Stomach smooth muscle (tissue), 2 donors: ENCODE measurements at regions not wholly inside any gene's neighbourhood (a gene's known extent, or its start where the extent isn't known, plus 50 kb on each side); places are given as distances from the start of the nearest gene placed in this dataset.

Experiments
- H3K27ac ChIP-seq: one replicate; pipeline ENCODE4 v1.7.0; 2013; ENCODE audit warnings: mild to moderate bottlenecking, low read length, inconsistent platforms
- H3K27me3 ChIP-seq, 2 donors: one replicate each; pipeline ENCODE4 v1.7.0; 2013; ENCODE audit warnings: low read length in 2 of 2; ENCODE audit not compliant: insufficient read depth in 2 of 2, control insufficient read depth in 1 of 2
- H3K36me3 ChIP-seq, 2 donors: one replicate each; pipeline ENCODE4 v1.7.0; 2013; ENCODE audit warnings: low read length in 2 of 2; ENCODE audit not compliant: control insufficient read depth in 2 of 2, insufficient read depth in 2 of 2
- H3K4me1 ChIP-seq: one replicate; pipeline ENCODE4 v1.7.0; 2013; ENCODE audit warnings: low read length; ENCODE audit not compliant: control insufficient read depth, insufficient read depth
- H3K4me3 ChIP-seq, 2 donors: one replicate each; pipeline ENCODE4 v1.7.0; 2013; ENCODE audit warnings: low read length in 2 of 2
- H3K9ac ChIP-seq, 2 donors: one replicate each; pipeline ENCODE4 v1.7.0; 2013; ENCODE audit warnings: low read length in 2 of 2, mild to moderate bottlenecking in 1 of 2
- H3K9me3 ChIP-seq, 2 donors: one replicate each; pipeline ENCODE4 v1.7.0; 2013; ENCODE audit warnings: low read length in 2 of 2; ENCODE audit not compliant: control insufficient read depth in 2 of 2
- donor health status: healthy.
- donor health status: Pancreatic carcinoma.

GRCh38 chr17:6893382-6894205 lies 62.1 kb upstream of the TEKT1 start:
- no peak overlapping the region for H3K4me3 ChIP-seq
- H3K4me1 ChIP-seq, result peaks cover 6% of the 10 kb centered on the region
- peaks cover 27 to 37% of the 10 kb centered on the region in 2 donors for H3K27me3 ChIP-seq
- H3K27ac ChIP-seq, result no peak overlapping the region
- H3K36me3 ChIP-seq, result no peaks in the 10 kb centered on the region
- H3K9me3 ChIP-seq, result no peaks in the 10 kb centered on the region
- no peak overlapping the region for H3K9ac ChIP-seq

DNA sequence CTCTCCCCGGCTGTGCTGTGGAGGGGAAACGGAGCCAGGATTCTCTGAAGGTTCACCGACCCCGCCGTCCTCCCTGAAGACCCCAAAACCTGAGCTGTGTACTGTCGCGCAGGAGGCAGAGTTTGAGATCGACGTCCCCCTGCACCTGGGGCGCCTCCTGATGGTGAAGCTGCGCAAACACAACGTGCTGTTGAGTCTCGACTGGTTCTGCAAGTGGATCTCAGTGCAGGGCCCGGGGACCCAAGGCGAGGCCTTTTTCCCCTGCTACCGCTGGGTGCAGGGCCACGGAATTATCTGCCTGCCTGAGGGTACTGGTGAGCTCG lies 62.6 kb upstream of the TEKT1 start:
- H3K27me3 ChIP-seq, result peaks cover 33 to 38% of the 10 kb centered on the region in 2 donors
- peaks cover 6% of the 10 kb centered on the region for H3K4me1 ChIP-seq
- H3K27ac ChIP-seq, result no peak overlapping the region
- no peak overlapping the region for H3K4me3 ChIP-seq
- H3K36me3 ChIP-seq, result no peaks in the 10 kb centered on the region
- no peak overlapping the region for H3K9ac ChIP-seq
- no peaks in the 10 kb centered on the region for H3K9me3 ChIP-seq

DNA sequence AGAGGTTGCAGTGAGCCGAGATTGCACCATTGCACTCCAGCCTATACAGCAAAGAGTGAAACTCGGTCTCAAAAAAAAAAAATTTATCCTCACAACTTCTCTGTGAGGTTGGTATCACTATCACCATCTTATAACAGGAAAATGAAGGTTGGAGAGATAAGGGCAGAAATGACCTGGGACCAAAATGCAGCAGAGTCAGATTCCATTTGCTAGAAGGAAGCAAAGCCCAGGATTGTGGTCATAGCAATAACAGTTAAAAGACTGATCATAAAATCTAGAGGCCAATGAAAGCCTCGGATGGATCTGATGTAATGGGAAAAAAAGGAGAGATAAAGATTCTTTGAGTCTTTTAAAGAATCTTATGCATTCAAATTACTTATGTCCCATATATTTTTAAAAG lies 69.6 kb upstream of the TEKT1 start:
- Histone ChIP-seq H3K4me1 (no peaks in the 10 kb centered on the region), H3K27ac (no peak overlapping the region), H3K36me3 (no peaks in the 10 kb centered on the region), H3K9me3 (no peaks in the 10 kb centered on the region), H3K27me3 (peaks cover 12 to 19% of the 10 kb centered on the region in 2 donors), H3K9ac (no peak overlapping the region), H3K4me3 (no peak overlapping the region)

- H3K4me1 ChIP-seq, result no peaks in the 10 kb centered on the region
- H3K9ac ChIP-seq, result no peak overlapping the region
- H3K36me3 ChIP-seq, result no peaks in the 10 kb centered on the region
- no peak overlapping the region for H3K27ac ChIP-seq
- H3K27me3 ChIP-seq, result peaks cover 8 to 11% of the 10 kb centered on the region in 2 donors
- no peak overlapping the region for H3K4me3 ChIP-seq
- no peaks in the 10 kb centered on the region for H3K9me3 ChIP-seq
These were observed 71.9 kb upstream of the TEKT1 start for GRCh38 chr17:6903326-6903900.

- H3K4me1 ChIP-seq, result peaks cover 2% of the 10 kb centered on the region
- H3K4me3 ChIP-seq, result no peak overlapping the region
- no peaks in the 10 kb centered on the region for H3K9me3 ChIP-seq
- H3K27me3 ChIP-seq, result peaks cover 10% of the 10 kb centered on the region in 2 donors
- no peaks in the 10 kb centered on the region for H3K36me3 ChIP-seq
- H3K27ac ChIP-seq, result no peak overlapping the region
- H3K9ac ChIP-seq, result no peak overlapping the region
These were observed 77.3 kb upstream of the TEKT1 start for GRCh38 chr17:6908807-6909206.

- Histone ChIP-seq H3K9me3 (no peaks in the 10 kb centered on the region), H3K9ac (no peak overlapping the region), H3K4me1 (peaks cover 3% of the 10 kb centered on the region), H3K36me3 (no peaks in the 10 kb centered on the region), H3K27me3 (peaks cover 10 to 19% of the 10 kb centered on the region in 2 donors), H3K27ac (no peak overlapping the region), H3K4me3 (no peak overlapping the region)
These were observed 79.6 kb upstream of the TEKT1 start for GRCh38 chr17:6910987-6911603.

GRCh38 chr17:6912110-6913051 lies 80.9 kb upstream of the TEKT1 start:
- Histone ChIP-seq H3K27me3 (peaks cover 10 to 19% of the 10 kb centered on the region in 2 donors), H3K36me3 (no peaks in the 10 kb centered on the region), H3K9me3 (no peaks in the 10 kb centered on the region), H3K9ac (no peak overlapping the region), H3K4me3 (no peak overlapping the region), H3K27ac (no peak overlapping the region), H3K4me1 (peaks cover 3% of the 10 kb centered on the region)

DNA sequence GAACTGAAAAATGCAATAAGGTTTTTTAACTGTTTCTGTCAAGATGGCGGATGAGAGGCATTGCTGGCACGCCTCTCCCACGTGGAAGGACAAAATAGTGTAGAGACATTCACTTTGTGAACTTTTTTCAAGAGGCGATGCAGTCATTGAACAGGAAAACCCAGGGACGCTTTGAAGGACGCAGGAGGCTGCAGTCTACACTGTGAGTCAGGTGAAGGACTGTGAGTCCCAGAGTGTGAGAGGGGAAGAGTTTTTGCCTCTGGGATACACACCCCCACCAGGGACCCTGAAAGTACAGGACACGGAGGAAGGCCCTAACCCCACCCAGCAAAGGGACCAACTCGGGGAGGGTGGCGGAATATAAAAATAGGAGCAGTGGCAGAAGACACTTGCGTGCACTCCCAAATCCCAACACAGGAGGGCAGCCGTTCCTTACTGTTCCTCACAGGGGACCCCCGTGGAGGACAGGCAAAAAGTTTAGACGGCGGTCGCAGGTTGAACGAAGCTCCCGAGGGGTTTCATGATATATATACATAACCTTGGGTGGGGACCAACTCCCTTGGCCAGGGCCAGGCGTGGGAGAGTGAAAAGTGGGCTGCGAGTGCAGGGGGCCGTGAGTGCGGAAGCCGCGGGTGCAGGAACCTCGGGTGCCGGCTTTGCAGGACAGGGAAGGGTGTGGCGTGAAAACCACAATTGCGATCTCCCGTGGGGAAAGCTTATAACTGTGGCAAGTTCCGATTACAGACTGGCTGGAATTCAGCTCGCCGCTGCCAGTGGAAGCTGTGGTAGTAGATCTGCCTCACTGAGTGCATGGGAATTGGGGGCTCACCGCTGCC lies 82.0 kb upstream of the ALOX12 start:
- H3K27ac ChIP-seq, result no peak overlapping the region
- H3K9ac ChIP-seq, result no peak overlapping the region
- peaks cover 10 to 19% of the 10 kb centered on the region in 2 donors for H3K27me3 ChIP-seq
- peak overlapping the region; percentile 38 to 49 for H3K4me3 ChIP-seq
- no peaks in the 10 kb centered on the region for H3K36me3 ChIP-seq
- H3K4me1 ChIP-seq, result peaks cover 3% of the 10 kb centered on the region
- H3K9me3 ChIP-seq, result no peaks in the 10 kb centered on the region

DNA sequence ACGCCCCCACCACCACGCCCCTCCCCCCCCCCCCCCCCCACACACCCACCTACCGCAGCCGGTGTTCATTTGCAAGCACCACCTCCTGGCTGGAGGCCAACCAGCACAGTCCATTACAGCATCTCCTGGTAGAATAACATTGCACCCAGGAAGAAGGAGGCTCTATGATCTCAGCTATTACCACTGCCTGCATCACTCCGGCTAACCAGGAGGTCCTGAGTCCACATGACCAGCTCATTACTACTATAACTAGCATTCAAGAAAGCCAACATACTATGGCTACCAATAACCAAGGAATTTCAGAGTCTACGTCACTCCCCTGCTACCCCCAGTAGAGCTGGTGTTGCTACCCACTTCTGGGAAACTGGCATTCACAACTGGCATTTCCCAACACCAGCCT lies 81.1 kb upstream of the ALOX12 start:
- Histone ChIP-seq H3K9ac (no peak overlapping the region), H3K27me3 (peaks cover 3 to 15% of the 10 kb centered on the region in 2 donors), H3K9me3 (no peaks in the 10 kb centered on the region), H3K36me3 (no peaks in the 10 kb centered on the region), H3K4me1 (peaks cover 3% of the 10 kb centered on the region), H3K4me3 (no peak overlapping the region), H3K27ac (no peak overlapping the region)

DNA sequence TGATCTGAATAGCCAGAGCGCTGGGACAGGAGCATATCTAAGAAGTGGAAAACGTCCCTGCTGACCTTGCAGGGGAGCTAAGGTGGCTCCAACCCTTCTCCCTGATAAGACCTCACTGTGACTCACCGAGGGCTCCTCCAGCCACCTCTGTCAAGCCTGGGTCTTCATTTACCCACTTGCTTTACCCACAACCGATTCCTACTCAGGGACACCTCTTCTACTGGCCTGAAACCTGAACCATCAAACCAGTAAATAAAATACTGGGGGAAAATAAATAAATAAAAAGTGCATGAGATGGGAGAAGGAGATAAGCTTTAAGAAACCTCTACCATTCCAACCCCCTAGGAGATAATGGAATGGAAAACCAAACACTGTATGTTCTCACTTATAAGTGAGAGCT lies 80.2 kb upstream of the ALOX12 start:
- peaks cover 3% of the 10 kb centered on the region for H3K4me1 ChIP-seq
- H3K27ac ChIP-seq, result no peak overlapping the region
- no peaks in the 10 kb centered on the region for H3K36me3 ChIP-seq
- H3K4me3 ChIP-seq, result no peak overlapping the region
- H3K9me3 ChIP-seq, result no peaks in the 10 kb centered on the region
- H3K9ac ChIP-seq, result no peak overlapping the region
- peaks cover 3 to 14% of the 10 kb centered on the region in 2 donors for H3K27me3 ChIP-seq
